ENCODE measurements at regions not wholly inside any gene's neighbourhood (a gene's known extent, or its start where the extent isn't known, plus 50 kb on each side); places are given as distances from the start of the nearest gene placed in this dataset.

GRCh38 chr11:12591706-12592105 lies 82.5 kb upstream of the TEAD1 start:
- Histone ChIP-seq H4K20me1 (ENCODE audit: control insufficient read depth, insufficient read depth, insufficient read length) (no peaks in the 10 kb centered on the region), H3K9me3 (ENCODE audit: control insufficient read depth, low read depth, low read length) (no peaks in the 10 kb centered on the region), H3K23me2 (ENCODE audit: insufficient read length, low read depth, low read length, poor library complexity, severe bottlenecking) (no peaks in the 10 kb centered on the region), H3K27me3 (ENCODE audit: insufficient read depth, low read length) (no peaks in the 10 kb centered on the region; the same call in 1 of the 2 replicates), H2BK5ac (ENCODE audit: insufficient read length, low read length) (no peak overlapping the region), H2BK15ac (ENCODE audit: low read depth, low read length) (no peak overlapping the region), H4K91ac (ENCODE audit: insufficient read length, low read depth, low read length) (no peak overlapping the region), H3K4me2 (ENCODE audit: insufficient read depth, insufficient read length, low read length) (no peak overlapping the region), H2BK120ac (ENCODE audit: low read depth, low read length, poor library complexity, severe bottlenecking) (no peak overlapping the region), H3T11ph (ENCODE audit: low read length) (no peak overlapping the region), H3K4ac (ENCODE audit: low read depth, low read length) (no peak overlapping the region), H3K14ac (ENCODE audit: insufficient read depth, low read length) (no peak overlapping the region), H3K79me1 (ENCODE audit: insufficient read depth, low read depth, low read length, poor library complexity, severe bottlenecking) (no peaks in the 10 kb centered on the region), H3K4me1 (ENCODE audit: insufficient read depth, low read length) (no peaks in the 10 kb centered on the region; the same call in 1 of the 2 replicates), H2AFZ (ENCODE audit: low read length) (no peak overlapping the region), H2BK20ac (ENCODE audit: low read depth, low read length, poor library complexity, severe bottlenecking) (no peak overlapping the region), H3K27ac (ENCODE audit: insufficient read length, low read depth, low read length) (no peak overlapping the region), H3K23ac (ENCODE audit: insufficient read length, low read depth, low read length) (no peak overlapping the region), H2BK12ac (ENCODE audit: insufficient read length, low read depth, low read length) (no peak overlapping the region), H4K5ac (ENCODE audit: insufficient read length, low read depth, low read length) (no peak overlapping the region), H2AK5ac (ENCODE audit: insufficient read length, low read length) (no peak overlapping the region), H3K18ac (ENCODE audit: insufficient read length, low read depth, low read length) (no peak overlapping the region), H3K9ac (ENCODE audit: extremely low read depth, insufficient read length, low read length) (no peak overlapping the region), H4K8ac (replicated peaks; ENCODE audit: insufficient read length, low read depth, low read length) (no peak overlapping the region), H3K56ac (ENCODE audit: insufficient read length, low read depth, low read length) (no peak overlapping the region), H3K79me2 (ENCODE audit: insufficient read depth, low read length) (no peaks in the 10 kb centered on the region)
- TF ChIP-seq, protein P1, sequence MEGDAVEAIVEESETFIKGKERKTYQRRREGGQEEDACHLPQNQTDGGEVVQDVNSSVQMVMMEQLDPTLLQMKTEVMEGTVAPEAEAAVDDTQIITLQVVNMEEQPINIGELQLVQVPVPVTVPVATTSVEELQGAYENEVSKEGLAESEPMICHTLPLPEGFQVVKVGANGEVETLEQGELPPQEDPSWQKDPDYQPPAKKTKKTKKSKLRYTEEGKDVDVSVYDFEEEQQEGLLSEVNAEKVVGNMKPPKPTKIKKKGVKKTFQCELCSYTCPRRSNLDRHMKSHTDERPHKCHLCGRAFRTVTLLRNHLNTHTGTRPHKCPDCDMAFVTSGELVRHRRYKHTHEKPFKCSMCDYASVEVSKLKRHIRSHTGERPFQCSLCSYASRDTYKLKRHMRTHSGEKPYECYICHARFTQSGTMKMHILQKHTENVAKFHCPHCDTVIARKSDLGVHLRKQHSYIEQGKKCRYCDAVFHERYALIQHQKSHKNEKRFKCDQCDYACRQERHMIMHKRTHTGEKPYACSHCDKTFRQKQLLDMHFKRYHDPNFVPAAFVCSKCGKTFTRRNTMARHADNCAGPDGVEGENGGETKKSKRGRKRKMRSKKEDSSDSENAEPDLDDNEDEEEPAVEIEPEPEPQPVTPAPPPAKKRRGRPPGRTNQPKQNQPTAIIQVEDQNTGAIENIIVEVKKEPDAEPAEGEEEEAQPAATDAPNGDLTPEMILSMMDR (conservative IDR thresholded peaks at IDR 0.05) = no peak
- Mint-ChIP-seq H3K9me3 (peaks cover 2 to 6% of the 10 kb centered on the region in 2 experiments; a peak in 3 of 5 replicates), H3K4me1 (peaks cover 13 to 14% of the 10 kb centered on the region in 2 experiments), H3K27ac (no peak overlapping the region), H3K36me3 (ENCODE audit: insufficient read depth in 1 of 3, low read depth in 3 of 3) (no peaks in the 10 kb centered on the region), H3K4me3 (no peak overlapping the region), H3K27me3 (ENCODE audit: low read depth) (peaks cover 40% of the 10 kb centered on the region)
- no peak for DNase-seq
- WGBS (ENCODE audit: extremely low coverage, insufficient read length, low lambda C conversion rate) = no CpG with 5 or more reads among the region's 4 CpGs

Data from H9 (cell line).